ENCODE measurements at regions not wholly inside any gene's neighbourhood (a gene's known extent, or its start where the extent isn't known, plus 50 kb on each side); places are given as distances from the start of the nearest gene placed in this dataset.

DNA sequence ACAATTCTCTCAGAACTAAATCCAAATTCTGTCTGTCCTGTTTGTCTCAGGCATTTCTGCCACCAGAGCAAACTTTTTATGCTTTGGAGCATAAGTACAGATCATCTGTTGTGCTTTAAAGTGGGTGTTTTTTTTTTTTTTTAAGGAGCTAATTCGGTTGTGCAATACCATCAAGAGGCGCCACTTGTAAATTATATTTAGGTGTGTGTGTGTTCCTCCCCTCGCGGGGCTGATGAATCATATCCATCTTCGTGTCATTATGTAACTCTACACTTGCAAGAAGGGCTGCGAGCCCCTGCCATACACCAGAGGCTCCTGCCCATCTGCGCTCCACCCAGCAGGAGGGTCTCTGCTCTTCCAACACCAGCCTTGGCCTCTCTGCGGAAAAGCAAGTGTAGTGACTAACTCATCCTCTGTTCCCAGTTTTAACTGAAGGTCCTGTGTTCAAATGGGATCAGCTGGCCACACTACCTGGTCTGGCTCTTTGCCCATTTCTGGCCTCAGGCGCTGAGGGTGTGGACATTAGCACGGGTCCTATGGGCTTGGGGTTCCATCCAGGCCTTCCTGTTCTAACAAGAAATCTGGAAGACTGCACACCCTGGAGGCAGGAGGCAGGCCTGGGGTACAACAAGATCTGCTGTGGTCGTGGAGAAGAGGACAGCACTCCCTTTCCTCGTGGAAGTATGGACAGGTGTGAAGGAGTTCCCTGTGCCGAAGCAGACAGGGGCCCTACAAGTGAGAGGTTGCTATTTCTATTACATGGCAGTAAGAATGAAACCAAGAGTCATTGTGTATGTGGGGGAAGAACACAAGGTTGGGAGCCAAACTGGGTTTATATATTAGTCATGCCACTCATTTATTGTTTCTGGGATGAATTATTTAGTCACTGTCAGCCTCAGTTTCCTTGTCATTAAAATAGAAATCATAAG, 96.1 kb upstream of the MBNL2 start:
- no peak for TF ChIP-seq ZFX (IDR thresholded peaks at IDR 0.05)
- TF ChIP-seq, protein P1, sequence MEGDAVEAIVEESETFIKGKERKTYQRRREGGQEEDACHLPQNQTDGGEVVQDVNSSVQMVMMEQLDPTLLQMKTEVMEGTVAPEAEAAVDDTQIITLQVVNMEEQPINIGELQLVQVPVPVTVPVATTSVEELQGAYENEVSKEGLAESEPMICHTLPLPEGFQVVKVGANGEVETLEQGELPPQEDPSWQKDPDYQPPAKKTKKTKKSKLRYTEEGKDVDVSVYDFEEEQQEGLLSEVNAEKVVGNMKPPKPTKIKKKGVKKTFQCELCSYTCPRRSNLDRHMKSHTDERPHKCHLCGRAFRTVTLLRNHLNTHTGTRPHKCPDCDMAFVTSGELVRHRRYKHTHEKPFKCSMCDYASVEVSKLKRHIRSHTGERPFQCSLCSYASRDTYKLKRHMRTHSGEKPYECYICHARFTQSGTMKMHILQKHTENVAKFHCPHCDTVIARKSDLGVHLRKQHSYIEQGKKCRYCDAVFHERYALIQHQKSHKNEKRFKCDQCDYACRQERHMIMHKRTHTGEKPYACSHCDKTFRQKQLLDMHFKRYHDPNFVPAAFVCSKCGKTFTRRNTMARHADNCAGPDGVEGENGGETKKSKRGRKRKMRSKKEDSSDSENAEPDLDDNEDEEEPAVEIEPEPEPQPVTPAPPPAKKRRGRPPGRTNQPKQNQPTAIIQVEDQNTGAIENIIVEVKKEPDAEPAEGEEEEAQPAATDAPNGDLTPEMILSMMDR (conservative IDR thresholded peaks at IDR 0.05): no peak
- no peak overlapping the region for H3K27ac ChIP-seq

DNA sequence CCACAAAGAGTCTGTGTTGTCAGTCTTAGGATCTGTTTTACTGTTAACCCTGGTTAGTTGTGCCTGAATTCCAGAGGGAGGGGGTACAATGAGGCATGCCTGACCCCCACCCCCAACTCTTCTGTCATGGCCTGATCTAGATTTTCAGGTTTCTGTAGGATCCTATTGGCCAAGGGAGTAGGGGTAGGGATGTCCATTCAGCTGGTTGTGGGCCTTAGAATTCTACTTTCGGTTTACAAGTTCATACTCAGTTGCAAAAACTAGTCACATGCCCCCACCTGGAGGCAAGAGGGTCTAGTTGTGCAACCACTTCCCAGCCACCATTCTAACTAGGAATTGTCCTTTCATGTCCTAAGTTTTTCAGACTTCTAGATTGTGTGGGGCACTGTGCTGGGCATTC, 94.3 kb upstream of the MBNL2 start:
- H3K27ac ChIP-seq: no peak overlapping the region
- TF ChIP-seq, protein P1 (conservative IDR thresholded peaks at IDR 0.05): no peak
- no peak for TF ChIP-seq ZFX (IDR thresholded peaks at IDR 0.05)

DNA sequence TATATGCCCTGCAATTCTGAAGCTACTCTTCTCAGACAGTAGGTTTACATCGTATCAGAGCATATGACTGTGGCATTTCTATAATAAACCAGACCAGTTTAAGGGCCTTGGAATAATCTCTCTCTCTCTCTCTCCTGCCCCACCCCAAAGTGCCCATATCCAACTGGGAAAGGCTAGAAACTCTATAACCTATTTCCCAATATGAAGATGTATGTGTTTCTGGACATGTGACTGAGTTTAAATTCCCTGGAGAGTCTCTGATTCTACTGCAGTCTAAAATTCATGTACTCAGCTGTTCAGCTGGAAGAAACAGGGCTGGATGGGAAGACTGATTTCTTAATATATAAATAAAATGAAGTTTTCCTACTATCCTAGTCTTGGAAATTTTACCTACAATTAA, 91.9 kb upstream of the MBNL2 start:
- TF ChIP-seq ZFX (IDR thresholded peaks at IDR 0.05): no peak
- TF ChIP-seq, protein P1 (conservative IDR thresholded peaks at IDR 0.05): no peak
- H3K27ac ChIP-seq: no peak overlapping the region

DNA sequence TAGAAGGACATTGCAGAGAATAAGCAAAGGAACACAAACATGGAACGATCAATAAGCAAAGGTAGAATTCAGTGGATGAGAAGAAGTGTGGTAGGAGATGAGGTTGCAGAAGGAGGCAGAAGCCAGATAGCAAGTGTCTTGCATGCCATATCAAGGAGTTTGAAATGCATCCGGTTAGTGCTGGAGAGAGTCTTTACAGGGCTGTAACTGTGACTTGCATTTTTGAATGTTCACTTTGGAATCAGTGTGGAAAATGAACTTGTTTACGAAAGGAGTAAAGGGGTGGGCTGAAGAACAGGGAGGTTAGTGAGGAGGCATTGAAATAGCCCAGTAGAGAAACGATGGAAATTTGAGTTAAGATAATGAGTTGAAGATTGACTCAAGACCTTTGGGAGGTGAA, 90.7 kb upstream of the MBNL2 start:
- TF ChIP-seq ZFX (IDR thresholded peaks at IDR 0.05): no peak
- TF ChIP-seq, protein P1 (conservative IDR thresholded peaks at IDR 0.05): no peak

DNA sequence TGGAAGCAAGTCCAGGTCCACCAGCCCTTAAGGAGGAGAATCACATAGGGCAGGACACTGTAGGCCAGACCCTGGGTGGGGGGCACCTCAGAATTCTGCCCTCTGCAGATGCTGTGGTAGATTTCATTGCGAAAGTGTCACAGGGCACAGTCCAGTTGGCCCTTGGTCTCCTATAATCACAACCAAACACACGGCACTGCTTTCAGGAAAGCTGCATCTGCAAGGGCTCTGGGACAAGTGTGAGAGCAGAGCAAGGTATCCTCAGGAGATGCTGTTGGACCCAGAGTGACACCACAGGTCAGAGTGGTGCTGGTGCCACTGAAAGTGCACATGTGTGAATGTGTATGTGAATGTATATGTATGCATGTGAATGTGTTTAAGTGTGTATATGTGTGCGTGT, 88.6 kb upstream of the MBNL2 start:
- no peak overlapping the region for H3K27ac ChIP-seq
- no peak for TF ChIP-seq ZFX (IDR thresholded peaks at IDR 0.05)
- TF ChIP-seq, protein P1 (conservative IDR thresholded peaks at IDR 0.05): no peak

More for the DNA sequence above, 90.7 kb upstream of the MBNL2 start:
- H3K27ac ChIP-seq: no peak overlapping the region

DNA sequence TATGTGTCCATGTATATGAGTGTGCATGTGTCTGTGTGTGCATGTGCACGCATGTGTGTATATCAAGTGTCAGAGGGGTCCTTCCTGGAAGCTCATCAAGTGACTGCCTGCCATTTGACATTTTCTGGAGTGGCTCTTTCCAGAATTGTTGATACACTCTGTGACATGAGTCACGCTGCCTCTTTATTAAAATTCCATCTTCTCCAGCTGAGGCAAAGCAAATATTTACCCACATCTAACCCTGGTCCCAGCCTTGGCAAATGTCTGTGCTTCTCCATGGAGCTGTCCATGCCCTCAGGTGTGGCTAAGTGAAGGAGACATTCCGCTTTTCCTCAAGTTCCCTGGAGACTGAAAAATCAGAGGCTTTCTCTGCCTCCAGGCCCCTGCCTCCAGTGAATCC, 88.2 kb upstream of the MBNL2 start:
- TF ChIP-seq, protein P1 (conservative IDR thresholded peaks at IDR 0.05): no peak
- no peak for TF ChIP-seq ZFX (IDR thresholded peaks at IDR 0.05)
- no peak overlapping the region for H3K27ac ChIP-seq

DNA sequence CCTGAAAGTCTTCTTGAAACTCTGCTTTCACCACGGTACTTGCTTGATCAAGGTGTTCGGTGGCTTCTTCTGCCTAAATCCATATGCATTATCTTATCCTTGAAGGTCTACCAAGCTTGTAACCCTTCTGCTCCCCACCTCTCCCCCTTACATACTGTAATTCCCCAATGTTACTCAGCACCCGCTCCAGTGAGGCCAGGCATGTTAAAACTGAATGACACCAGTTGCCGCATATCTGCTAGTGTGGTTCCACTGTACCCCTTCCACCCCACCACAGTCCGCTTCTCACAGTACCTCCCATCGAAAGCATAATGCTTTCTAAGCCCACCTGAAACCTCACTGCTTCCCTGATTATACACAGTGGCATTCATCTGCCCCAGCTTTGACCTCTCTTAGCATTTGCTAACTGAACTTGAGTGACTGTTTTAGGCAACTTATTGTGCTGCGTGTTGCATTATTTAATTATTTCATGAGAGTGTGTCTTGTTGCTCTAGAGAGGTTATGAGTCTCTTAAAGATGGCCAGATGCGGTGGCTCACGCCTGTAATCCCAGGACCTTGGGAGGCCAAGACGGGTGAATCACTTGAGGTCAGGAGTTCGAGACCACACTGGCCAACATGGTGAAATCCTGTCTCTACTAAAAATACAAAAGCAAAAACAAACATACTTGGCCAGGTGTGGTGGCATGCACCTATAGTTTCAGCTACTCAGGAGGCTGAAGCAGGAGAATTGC, 87.6 kb upstream of the MBNL2 start:
- TF ChIP-seq ZFX (IDR thresholded peaks at IDR 0.05): no peak
- TF ChIP-seq, protein P1 (conservative IDR thresholded peaks at IDR 0.05): no peak
- H3K27ac ChIP-seq: no peak overlapping the region

Measured in C4-2B (cell line).